Uterus (tissue), 2 donors: ENCODE measurements at regions not wholly inside any gene's neighbourhood (a gene's known extent, or its start where the extent isn't known, plus 50 kb on each side); places are given as distances from the start of the nearest gene placed in this dataset.

ENCODE experiments used
- POLR2A ChIP-seq, 2 donors: fragments of 450-650 bp; IDR thresholded peaks; one replicate each; pipeline ENCODE4 v1.6.1; 2016; ENCODE audit warnings: antibody characterized with exemption in 2 of 2, mild to moderate bottlenecking in 1 of 2, moderate library complexity in 1 of 2
- TF ChIP-seq, protein P1 (sequence below), 4 experiments: fragments of 200-600 bp in 2 of 4; fragments of 450-650 bp in 2 of 4; sonication (generic) in 2 of 4; IDR thresholded peaks; one replicate each; pipeline ENCODE4 v1.5.1; 2016 to 2019; ENCODE audit warnings: antibody characterized with exemption in 4 of 4, mild to moderate bottlenecking in 2 of 4, moderate library complexity in 1 of 4

DNA sequence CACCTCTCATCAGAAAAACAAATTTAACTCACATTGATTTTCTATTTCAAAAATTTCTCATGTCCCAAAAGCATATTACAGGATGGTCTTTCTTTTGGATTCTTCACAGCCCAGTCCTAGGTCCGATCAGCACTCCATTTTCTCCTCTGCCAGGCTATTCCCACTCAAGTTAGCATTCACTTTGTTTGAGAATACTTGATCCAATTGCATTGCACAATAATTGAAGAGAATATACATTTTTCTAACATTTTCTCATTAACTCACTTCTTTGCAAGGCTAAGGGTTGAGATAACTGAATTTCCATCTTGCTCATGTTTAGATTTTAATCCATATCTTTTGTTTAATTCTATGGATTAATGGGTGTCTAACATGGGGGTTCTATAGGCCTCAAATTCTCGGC lies 716.1 kb downstream of the QKI start:
- TF ChIP-seq, protein P1, sequence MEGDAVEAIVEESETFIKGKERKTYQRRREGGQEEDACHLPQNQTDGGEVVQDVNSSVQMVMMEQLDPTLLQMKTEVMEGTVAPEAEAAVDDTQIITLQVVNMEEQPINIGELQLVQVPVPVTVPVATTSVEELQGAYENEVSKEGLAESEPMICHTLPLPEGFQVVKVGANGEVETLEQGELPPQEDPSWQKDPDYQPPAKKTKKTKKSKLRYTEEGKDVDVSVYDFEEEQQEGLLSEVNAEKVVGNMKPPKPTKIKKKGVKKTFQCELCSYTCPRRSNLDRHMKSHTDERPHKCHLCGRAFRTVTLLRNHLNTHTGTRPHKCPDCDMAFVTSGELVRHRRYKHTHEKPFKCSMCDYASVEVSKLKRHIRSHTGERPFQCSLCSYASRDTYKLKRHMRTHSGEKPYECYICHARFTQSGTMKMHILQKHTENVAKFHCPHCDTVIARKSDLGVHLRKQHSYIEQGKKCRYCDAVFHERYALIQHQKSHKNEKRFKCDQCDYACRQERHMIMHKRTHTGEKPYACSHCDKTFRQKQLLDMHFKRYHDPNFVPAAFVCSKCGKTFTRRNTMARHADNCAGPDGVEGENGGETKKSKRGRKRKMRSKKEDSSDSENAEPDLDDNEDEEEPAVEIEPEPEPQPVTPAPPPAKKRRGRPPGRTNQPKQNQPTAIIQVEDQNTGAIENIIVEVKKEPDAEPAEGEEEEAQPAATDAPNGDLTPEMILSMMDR (IDR thresholded peaks at IDR 0.05): no peak
- no peak for TF ChIP-seq POLR2A (IDR thresholded peaks at IDR 0.05)
